ENCODE measurements at regions not wholly inside any gene's neighbourhood (a gene's known extent, or its start where the extent isn't known, plus 50 kb on each side); places are given as distances from the start of the nearest gene placed in this dataset.

GRCh38 chr2:120971866-120972265 is 236.2 kb downstream of the GLI2 start:
- Histone ChIP-seq H3K4me3 (no peak overlapping the region), H3K27ac (no peak overlapping the region), H3K9me2 (replicated peaks; ENCODE audit: insufficient read depth) (no peaks in the 10 kb centered on the region), H3K4me2 (no peak overlapping the region), H2AFZ (no peak overlapping the region), H3K4me1 (ENCODE audit: insufficient read depth) (no peaks in the 10 kb centered on the region), H3K27me3 (peaks cover 7% of the 10 kb centered on the region), H4K20me1 (ENCODE audit: insufficient read depth, poor library complexity, severe bottlenecking) (no peaks in the 10 kb centered on the region), H3K79me2 (no peaks in the 10 kb centered on the region), H3K9me3 (ENCODE audit: low read depth) (no peaks in the 10 kb centered on the region), H3K36me3 (replicated peaks; ENCODE audit: insufficient read depth, low read depth) (no peaks in the 10 kb centered on the region)
- WGBS (ENCODE audit: low lambda C conversion rate, missing lambda C conversion rate), result 95% methylated on average over 12 of the region's 12 CpGs
- TF ChIP-seq CTCF (IDR thresholded peaks at IDR 0.05; ENCODE audit: poor library complexity) (no peak), EZH2phosphoT487 (IDR thresholded peaks at IDR 0.05; ENCODE audit: low read depth, severe bottlenecking, unreplicated experiment) (no peak), EZH2 (IDR thresholded peaks at IDR 0.05; ENCODE audit: borderline replicate concordance) (no peak)
- DNase-seq (ENCODE audit: low spot score), result no peak

- Histone ChIP-seq H3K27me3 (peaks cover 7% of the 10 kb centered on the region), H3K4me2 (no peak overlapping the region), H3K4me3 (no peak overlapping the region), H4K20me1 (ENCODE audit: insufficient read depth, poor library complexity, severe bottlenecking) (no peaks in the 10 kb centered on the region), H2AFZ (no peak overlapping the region), H3K27ac (no peak overlapping the region), H3K9me3 (ENCODE audit: low read depth) (no peaks in the 10 kb centered on the region), H3K79me2 (no peaks in the 10 kb centered on the region), H3K9me2 (replicated peaks; ENCODE audit: insufficient read depth) (no peaks in the 10 kb centered on the region), H3K4me1 (ENCODE audit: insufficient read depth) (no peaks in the 10 kb centered on the region), H3K36me3 (replicated peaks; ENCODE audit: insufficient read depth, low read depth) (no peaks in the 10 kb centered on the region)
- DNase-seq (ENCODE audit: low spot score), result no peak
- TF ChIP-seq EZH2 (IDR thresholded peaks at IDR 0.05; ENCODE audit: borderline replicate concordance) (no peak), CTCF (IDR thresholded peaks at IDR 0.05; ENCODE audit: poor library complexity) (no peak), EZH2phosphoT487 (IDR thresholded peaks at IDR 0.05; ENCODE audit: low read depth, severe bottlenecking, unreplicated experiment) (no peak)
- 96% methylated on average over 5 of the region's 6 CpGs for WGBS (ENCODE audit: low lambda C conversion rate, missing lambda C conversion rate)
Measured at GRCh38 chr2:120972286-120972685, 236.6 kb downstream of the GLI2 start.

- no peak for DNase-seq (ENCODE audit: low spot score)
- peaks cover 7% of the 10 kb centered on the region for H3K27me3 ChIP-seq
- no peak overlapping the region for H3K4me3 ChIP-seq
- no peaks in the 10 kb centered on the region for H4K20me1 ChIP-seq (ENCODE audit: insufficient read depth, poor library complexity, severe bottlenecking)
- no peak for TF ChIP-seq CTCF (IDR thresholded peaks at IDR 0.05; ENCODE audit: poor library complexity)
- no peak for TF ChIP-seq EZH2phosphoT487 (IDR thresholded peaks at IDR 0.05; ENCODE audit: low read depth, severe bottlenecking, unreplicated experiment)
- no peak for TF ChIP-seq EZH2 (IDR thresholded peaks at IDR 0.05; ENCODE audit: borderline replicate concordance)
- H3K27ac ChIP-seq, result no peak overlapping the region
- no peaks in the 10 kb centered on the region for H3K9me3 ChIP-seq (ENCODE audit: low read depth)
- no peak overlapping the region for H3K4me2 ChIP-seq
- no peaks in the 10 kb centered on the region for H3K9me2 ChIP-seq (replicated peaks; ENCODE audit: insufficient read depth)
- H3K4me1 ChIP-seq (ENCODE audit: insufficient read depth), result no peaks in the 10 kb centered on the region
- no peak overlapping the region for H2AFZ ChIP-seq
- no peaks in the 10 kb centered on the region for H3K79me2 ChIP-seq
- no peaks in the 10 kb centered on the region for H3K36me3 ChIP-seq (replicated peaks; ENCODE audit: insufficient read depth, low read depth)
- 97% methylated on average over 17 of the region's 17 CpGs for WGBS (ENCODE audit: low lambda C conversion rate, missing lambda C conversion rate)
Measured at GRCh38 chr2:120973196-120973595, 237.5 kb downstream of the GLI2 start.

GRCh38 chr2:120974950-120975349 is 239.3 kb downstream of the GLI2 start:
- Histone ChIP-seq H3K9me2 (replicated peaks; ENCODE audit: insufficient read depth) (no peaks in the 10 kb centered on the region), H3K27me3 (peaks cover 11% of the 10 kb centered on the region), H3K36me3 (replicated peaks; ENCODE audit: insufficient read depth, low read depth) (no peaks in the 10 kb centered on the region), H3K79me2 (no peaks in the 10 kb centered on the region), H3K4me1 (ENCODE audit: insufficient read depth) (no peaks in the 10 kb centered on the region), H3K9me3 (ENCODE audit: low read depth) (no peaks in the 10 kb centered on the region), H3K27ac (no peak overlapping the region), H3K4me3 (no peak overlapping the region), H2AFZ (no peak overlapping the region), H4K20me1 (ENCODE audit: insufficient read depth, poor library complexity, severe bottlenecking) (no peaks in the 10 kb centered on the region), H3K4me2 (no peak overlapping the region)
- 97% methylated on average over 4 of the region's 4 CpGs for WGBS (ENCODE audit: low lambda C conversion rate, missing lambda C conversion rate)
- DNase-seq (ENCODE audit: low spot score), result no peak
- no peak for TF ChIP-seq EZH2 (IDR thresholded peaks at IDR 0.05; ENCODE audit: borderline replicate concordance)
- TF ChIP-seq CTCF (IDR thresholded peaks at IDR 0.05; ENCODE audit: poor library complexity), result no peak
- TF ChIP-seq EZH2phosphoT487 (IDR thresholded peaks at IDR 0.05; ENCODE audit: low read depth, severe bottlenecking, unreplicated experiment), result no peak
